ENCODE measurements at regions not wholly inside any gene's neighbourhood (a gene's known extent, or its start where the extent isn't known, plus 50 kb on each side); places are given as distances from the start of the nearest gene placed in this dataset.
A peak's percentile ranks its signal among the peaks of the same experiment; 100 is the strongest.
"Not testable (repeated sequence)": the region's sequence is repeated elsewhere in the genome, so short reads cannot be mapped to it uniquely, and the experiment has no call there.

DNA sequence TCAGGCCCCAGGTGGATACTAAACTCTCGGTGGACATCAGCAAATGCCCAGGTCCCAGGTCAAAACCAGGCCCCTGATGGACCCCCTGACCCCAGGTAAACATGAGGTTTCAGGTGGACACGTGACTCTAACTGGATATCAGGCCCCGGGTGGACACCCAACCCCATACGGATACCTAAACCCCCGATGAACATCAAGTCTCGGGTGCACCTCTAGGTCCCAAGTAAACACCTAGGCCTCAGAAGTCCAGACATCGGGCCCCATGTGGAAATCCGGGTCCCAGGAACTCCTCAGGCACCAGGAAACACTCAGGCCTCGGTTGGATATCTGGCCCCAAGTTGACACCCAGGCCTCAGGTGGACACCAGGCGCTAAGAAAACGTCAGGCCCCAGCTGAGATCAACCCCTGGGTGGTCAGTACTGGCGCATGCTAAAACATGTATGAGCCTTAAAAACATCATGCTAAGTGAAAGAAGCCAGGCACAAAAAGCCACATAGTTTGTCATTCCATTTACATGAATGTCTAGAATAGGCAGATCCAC lies 54.4 kb upstream of the SEPTIN5 start:
- no peak for DNase-seq (ENCODE audit: low spot score)
- Histone ChIP-seq H3K9me3 (no peaks in the 10 kb centered on the region), H3K4me1 (peaks cover 0 to 13% of the 10 kb centered on the region in 2 donors), H3K4me3 (no peak overlapping the region), H3K27me3 (no peaks in the 10 kb centered on the region), H3K36me3 (no peaks in the 10 kb centered on the region), H3K27ac (no peak overlapping the region)
- TF ChIP-seq, protein P1, sequence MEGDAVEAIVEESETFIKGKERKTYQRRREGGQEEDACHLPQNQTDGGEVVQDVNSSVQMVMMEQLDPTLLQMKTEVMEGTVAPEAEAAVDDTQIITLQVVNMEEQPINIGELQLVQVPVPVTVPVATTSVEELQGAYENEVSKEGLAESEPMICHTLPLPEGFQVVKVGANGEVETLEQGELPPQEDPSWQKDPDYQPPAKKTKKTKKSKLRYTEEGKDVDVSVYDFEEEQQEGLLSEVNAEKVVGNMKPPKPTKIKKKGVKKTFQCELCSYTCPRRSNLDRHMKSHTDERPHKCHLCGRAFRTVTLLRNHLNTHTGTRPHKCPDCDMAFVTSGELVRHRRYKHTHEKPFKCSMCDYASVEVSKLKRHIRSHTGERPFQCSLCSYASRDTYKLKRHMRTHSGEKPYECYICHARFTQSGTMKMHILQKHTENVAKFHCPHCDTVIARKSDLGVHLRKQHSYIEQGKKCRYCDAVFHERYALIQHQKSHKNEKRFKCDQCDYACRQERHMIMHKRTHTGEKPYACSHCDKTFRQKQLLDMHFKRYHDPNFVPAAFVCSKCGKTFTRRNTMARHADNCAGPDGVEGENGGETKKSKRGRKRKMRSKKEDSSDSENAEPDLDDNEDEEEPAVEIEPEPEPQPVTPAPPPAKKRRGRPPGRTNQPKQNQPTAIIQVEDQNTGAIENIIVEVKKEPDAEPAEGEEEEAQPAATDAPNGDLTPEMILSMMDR (IDR thresholded peaks at IDR 0.05): no peak

DNA sequence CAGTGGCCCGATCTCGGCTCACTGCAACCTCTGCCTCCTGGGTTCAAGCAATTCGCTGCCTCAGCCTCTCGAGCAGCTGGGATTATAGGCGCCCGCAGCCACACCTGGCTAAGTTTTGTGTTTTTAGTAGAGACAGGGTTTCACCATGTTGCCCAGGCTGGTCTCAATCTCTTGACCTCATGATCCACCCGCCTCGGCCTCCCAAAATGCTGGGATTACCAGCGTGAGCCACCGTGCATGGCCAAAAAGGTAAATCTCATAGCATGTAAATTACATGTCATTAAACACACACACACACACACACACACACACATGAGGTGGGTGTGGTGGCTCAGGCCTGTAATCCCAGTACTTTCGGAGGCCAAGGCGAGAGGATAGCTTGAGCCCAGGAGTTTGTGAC lies 53.7 kb upstream of the SEPTIN5 start:
- H3K4me1 ChIP-seq: peaks cover 0 to 13% of the 10 kb centered on the region in 2 donors
- not testable (repeated sequence) for H3K9me3 ChIP-seq; H3K4me3 ChIP-seq; H3K27ac ChIP-seq; DNase-seq (ENCODE audit: low spot score); H3K36me3 ChIP-seq; H3K27me3 ChIP-seq

GRCh38 chr22:19661156-19661555 lies 53.1 kb upstream of the SEPTIN5 start:
- DNase-seq (ENCODE audit: low spot score): no peak
- Histone ChIP-seq H3K4me3 (no peak overlapping the region), H3K36me3 (no peaks in the 10 kb centered on the region), H3K9me3 (no peaks in the 10 kb centered on the region), H3K27ac (no peak overlapping the region), H3K4me1 (peaks cover 0 to 13% of the 10 kb centered on the region in 2 donors), H3K27me3 (no peaks in the 10 kb centered on the region)
- TF ChIP-seq, protein P1 (IDR thresholded peaks at IDR 0.05): no peak

GRCh38 chr22:19662049-19662684 lies 52.1 kb upstream of the SEPTIN5 start:
- H3K4me1 ChIP-seq: peaks cover 0 to 13% of the 10 kb centered on the region in 2 donors
- not testable (repeated sequence) for DNase-seq (ENCODE audit: low spot score); H3K27ac ChIP-seq; H3K36me3 ChIP-seq; H3K9me3 ChIP-seq; H3K27me3 ChIP-seq; H3K4me3 ChIP-seq

DNA sequence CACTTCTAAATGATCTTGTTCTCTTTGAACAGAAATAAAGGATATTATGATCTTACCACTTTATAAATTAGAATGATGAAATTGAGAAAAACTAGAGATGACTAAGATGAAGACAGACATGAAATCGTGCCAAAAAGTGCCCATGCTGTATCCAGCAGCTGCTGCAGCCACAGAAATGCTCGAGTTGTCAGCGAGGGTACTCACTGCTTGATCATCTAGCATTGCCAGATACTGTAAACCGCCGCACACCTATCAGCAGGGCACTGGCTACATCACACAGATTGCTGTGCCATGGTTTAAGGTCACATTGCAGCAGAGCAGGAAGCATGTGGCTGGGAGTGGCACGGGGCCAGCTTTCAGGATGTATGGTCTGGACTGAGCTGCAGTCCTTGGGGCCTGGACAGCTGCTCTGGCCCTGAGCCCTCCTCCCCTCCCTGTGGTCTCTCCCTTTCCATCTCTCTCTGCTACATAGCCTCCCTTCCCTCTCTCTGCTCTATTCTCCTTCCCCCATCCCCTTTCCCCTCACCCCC lies 51.0 kb upstream of the SEPTIN5 start:
- TF ChIP-seq, protein P1 (IDR thresholded peaks at IDR 0.05): no peak
- Histone ChIP-seq H3K27me3 (no peaks in the 10 kb centered on the region), H3K4me1 (peaks cover 0 to 13% of the 10 kb centered on the region in 2 donors), H3K9me3 (no peaks in the 10 kb centered on the region), H3K36me3 (no peaks in the 10 kb centered on the region), H3K4me3 (no peak overlapping the region), H3K27ac (peak overlapping the region in 1 of 2 donors; percentile 21)
- no peak for DNase-seq (ENCODE audit: low spot score)

DNA sequence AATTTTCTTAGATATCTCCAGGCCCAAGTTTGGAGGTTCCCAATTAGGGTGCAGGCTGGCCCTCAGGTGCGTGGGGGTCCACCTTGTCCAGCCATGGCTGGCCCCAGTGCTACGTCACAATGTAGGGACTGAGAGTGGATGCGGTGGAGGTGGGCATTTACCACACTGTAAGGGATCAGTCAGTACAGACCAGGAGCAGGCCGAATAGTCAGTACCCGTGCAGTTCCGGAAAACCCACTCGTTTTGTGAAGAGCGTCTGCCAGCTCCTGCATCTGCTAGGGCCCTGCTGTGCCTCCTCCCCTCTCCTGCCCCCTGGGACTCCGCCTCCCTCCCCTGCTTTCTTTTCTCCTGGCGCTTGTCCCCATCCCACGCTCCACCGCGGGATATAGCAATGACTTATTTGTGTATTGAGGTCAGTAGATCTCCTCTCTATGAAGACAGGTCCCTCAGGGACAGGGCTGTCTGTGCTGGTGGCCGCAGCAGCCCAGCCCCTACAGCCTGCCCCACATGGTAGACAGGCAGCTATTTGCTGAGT lies 50.4 kb upstream of the SEPTIN5 start:
- DNase-seq (ENCODE audit: low spot score): no peak

More for the DNA sequence above, 50.4 kb upstream of the SEPTIN5 start:
- H3K9me3 ChIP-seq: no peaks in the 10 kb centered on the region
- no peak overlapping the region for H3K4me3 ChIP-seq
- H3K27me3 ChIP-seq: no peaks in the 10 kb centered on the region
- peaks cover 0 to 13% of the 10 kb centered on the region in 2 donors for H3K4me1 ChIP-seq
- H3K36me3 ChIP-seq: no peaks in the 10 kb centered on the region
- peak overlapping the region in 1 of 2 donors; percentile 21 for H3K27ac ChIP-seq
- TF ChIP-seq, protein P1 (IDR thresholded peaks at IDR 0.05): no peak
